GM18508 (cell line): ENCODE measurements at regions not wholly inside any gene's neighbourhood (a gene's known extent, or its start where the extent isn't known, plus 50 kb on each side); places are given as distances from the start of the nearest gene placed in this dataset.
"Not testable (repeated sequence)": the region's sequence is repeated elsewhere in the genome, so short reads cannot be mapped to it uniquely, and the experiment has no call there.

Source experiments
- ATAC-seq: cut with Tn5 transposase; IDR thresholded peaks from one replicate; pipeline ENCODE4 v1.9.1; 2021; ENCODE audit warnings: moderate number of reproducible peaks; ENCODE audit not compliant: insufficient read depth, unreplicated experiment

- no peak for ATAC-seq
These were observed 1367.2 kb upstream of the SLC39A10 start for GRCh38 chr2:194289712-194290346.

- not testable (repeated sequence) for ATAC-seq
These were observed 1380.4 kb upstream of the SLC39A10 start for GRCh38 chr2:194276667-194277066.

- no peak for ATAC-seq
These were observed 1385.6 kb upstream of the SLC39A10 start for GRCh38 chr2:194271293-194271961.

DNA sequence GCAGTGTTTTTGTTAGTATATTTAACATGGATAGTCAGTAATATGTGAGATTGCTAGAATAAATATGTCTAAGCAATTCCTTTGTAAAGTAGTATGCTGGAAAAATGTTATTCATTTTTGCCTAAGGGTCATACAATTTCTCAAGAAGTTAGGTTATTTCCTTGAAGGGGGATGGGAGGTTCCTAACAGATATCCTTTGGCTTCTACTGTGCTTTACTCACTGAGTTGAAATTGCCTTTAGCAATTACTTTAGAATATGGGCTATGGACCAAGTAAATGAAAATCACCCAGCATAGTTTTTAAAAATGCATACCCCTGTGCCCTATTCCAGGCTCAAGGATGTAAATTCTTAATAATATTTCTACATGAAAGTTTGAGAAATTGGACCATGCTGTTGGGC lies 1386.4 kb upstream of the SLC39A10 start:
- no peak for ATAC-seq

DNA sequence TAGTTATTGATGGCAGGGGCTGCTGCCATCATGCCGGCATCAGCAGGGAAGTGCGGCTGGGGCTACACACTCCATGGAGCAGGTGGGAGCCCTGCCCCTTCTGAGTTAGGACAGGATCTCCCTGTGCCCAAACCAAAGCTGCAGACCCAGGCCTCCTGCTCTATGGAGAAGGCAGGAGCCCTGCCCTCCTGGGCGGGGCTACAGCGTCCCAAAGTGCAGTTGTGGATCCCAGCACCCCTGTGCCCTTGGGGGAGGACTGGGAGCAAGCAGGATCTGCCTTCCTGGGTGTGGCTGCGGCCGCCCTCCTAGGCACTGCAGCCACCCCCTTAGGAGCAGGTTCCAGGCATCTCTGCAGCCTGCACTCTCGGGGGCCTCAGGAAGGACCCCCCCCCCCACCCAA lies 1392.4 kb upstream of the SLC39A10 start:
- no peak for ATAC-seq

- ATAC-seq = no peak
These were observed 1396.8 kb upstream of the SLC39A10 start for GRCh38 chr2:194260185-194260584.

GRCh38 chr2:194257095-194257494 lies 1399.9 kb upstream of the SLC39A10 start:
- ATAC-seq = no peak

- ATAC-seq = no peak
These were observed 1403.3 kb upstream of the SLC39A10 start for GRCh38 chr2:194253528-194254259.

GRCh38 chr2:194252127-194252526 lies 1404.9 kb upstream of the SLC39A10 start:
- no peak for ATAC-seq

DNA sequence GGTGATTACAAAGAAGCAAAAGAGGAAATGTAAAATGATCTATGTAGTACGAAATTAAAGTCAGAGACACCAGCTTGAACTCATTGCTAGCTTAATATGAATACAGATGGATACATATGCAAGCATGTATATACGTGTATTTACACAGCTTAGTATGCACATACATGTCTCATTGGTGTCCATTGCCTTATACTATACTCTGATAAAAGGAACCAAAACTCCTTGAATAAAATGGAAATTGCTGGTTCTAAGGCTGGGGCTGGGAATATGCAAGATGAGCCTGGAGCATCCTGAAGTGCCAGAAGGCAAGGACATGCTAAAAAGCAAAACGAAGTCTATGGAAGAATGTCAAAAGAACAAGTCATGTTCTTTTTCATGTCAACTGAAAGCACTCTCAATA lies 1424.4 kb upstream of the SLC39A10 start:
- no peak for ATAC-seq

DNA sequence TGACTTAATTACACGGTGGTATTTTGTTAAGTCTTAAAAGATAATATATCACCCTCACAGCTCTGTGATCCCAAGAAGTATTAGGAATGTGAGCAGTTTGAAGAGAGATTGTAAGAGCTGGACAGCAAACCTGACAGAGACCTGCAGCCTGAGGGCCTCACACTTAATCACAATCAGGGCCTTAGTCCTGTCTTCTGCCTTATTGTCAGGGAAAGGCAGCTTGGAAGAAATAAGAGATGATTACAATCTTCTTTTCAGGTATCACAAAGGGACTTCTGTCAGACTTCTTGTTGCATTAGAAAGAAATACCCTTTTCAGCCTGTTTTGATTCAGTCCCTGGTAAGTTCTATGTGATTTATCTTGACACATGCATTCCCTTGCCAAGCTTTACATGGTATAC lies 1433.8 kb upstream of the SLC39A10 start:
- ATAC-seq = no peak

DNA sequence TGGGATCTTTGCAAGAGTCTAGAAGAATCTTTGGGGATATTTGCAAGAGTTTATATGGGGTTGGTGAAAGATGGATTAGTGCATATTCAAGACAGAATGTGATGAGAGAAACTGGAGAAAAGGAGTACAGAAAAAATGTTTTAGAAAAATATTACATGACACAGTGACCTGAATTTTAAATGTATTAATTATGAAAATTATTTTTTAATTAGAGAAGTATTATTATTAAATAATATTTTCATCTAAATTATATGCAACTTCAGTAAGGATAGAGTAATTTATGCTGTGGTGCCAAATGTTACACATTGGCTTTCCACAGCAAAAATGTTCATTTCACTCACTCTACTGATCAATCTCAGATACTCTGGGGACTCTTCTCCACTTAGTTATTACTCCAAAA lies 1442.8 kb upstream of the SLC39A10 start:
- ATAC-seq = no peak

GRCh38 chr2:194205568-194206227 lies 1451.3 kb upstream of the SLC39A10 start:
- no peak for ATAC-seq

- no peak for ATAC-seq
These were observed 1453.1 kb upstream of the SLC39A10 start for GRCh38 chr2:194203898-194204297.

DNA sequence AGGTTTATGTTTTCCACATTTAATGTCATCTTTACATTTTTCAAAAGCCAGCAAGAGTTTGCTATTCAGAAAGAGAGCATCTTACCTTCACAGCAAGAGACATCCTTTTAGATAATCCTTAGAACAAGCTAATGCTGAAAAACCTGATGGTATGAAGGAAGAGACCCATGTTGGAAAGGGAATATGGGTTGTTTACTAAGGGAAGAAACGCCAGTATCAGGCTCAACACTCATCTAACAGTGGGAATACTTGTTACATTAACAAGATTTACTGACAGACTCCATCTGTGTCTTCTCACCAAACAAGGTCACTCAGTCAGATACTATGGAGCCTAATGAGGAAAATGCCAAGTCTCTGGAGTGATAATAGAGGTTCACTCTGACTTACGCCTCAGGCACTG lies 1474.1 kb upstream of the SLC39A10 start:
- no peak for ATAC-seq

DNA sequence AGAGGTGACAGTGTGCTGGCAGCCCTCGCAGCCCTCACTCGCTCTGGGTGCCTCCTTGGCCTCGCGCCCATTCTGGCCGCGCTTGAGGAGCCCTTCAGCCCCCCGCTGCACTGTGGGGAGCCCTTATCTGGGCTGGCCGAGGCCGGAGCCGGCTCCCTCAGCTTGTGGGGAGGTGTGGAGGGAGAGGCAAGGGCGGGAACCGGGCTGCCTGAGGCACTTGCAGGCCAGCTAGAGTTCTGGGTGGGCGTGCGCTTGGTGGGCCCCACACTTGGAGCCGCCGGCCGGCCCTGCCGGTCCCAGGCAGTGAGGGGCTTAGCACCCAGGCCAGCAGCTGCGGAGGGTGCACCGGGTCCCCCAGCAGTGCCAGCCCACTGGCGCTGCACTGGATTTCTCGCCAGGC lies 1480.9 kb upstream of the SLC39A10 start:
- ATAC-seq = no peak

DNA sequence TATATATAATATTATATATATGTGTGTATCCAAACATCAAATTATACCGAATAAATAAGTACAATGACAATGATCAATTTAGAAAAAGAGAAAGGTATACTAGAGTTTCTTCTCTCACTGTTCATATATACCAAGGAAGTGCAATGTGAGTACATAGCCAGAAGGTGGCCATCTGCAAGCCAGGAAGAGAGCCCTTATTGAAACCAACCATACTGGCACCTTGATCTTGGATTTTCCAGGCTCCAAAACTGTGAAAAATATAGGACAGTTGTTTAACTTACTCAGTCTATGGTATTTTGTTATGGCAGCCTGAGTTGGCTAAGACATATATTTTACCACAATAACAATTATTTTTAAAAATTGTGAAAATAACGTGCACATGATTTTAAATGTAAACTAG lies 1490.2 kb upstream of the SLC39A10 start:
- ATAC-seq = no peak

DNA sequence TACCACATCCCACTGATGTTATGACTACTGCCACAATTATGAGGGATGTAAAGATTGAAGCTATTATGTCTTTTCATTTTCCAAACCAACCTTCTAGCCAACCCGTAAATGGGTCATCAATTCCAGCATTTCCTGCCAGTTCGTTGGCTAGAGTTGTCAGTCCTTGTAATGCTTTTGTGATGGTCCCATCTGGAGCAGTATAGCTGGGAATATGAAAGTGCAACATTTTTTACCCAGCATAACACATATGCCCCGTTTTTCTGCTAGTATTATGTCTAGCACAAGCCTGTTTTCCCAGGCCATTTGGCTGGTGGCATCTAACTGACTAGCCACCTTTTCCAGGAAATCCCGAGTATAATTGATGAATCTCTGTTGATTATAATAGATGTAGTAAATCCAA lies 1501.6 kb upstream of the SLC39A10 start:
- no peak for ATAC-seq

DNA sequence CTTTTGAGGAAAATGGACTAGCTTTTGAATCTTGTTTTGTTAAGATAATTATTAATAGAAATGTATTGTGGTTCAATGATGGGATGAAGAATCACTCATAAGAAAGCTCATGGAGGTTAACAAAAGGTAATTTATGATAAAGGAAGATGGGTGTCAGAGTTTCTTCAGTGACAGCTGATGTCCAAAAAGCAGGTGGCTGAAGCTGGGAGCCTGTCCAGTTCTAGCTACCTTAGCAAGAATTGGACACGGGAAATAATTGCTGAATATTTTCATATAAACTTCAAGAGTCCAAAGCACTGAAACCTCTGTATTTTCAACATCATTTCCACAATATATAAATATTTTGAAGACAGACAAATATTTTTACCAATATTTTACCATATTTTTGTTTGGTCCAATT lies 1505.8 kb upstream of the SLC39A10 start:
- ATAC-seq = no peak

GRCh38 chr2:194135463-194135862 lies 1521.6 kb upstream of the SLC39A10 start:
- no peak for ATAC-seq

- no peak for ATAC-seq
These were observed 1528.2 kb upstream of the SLC39A10 start for GRCh38 chr2:194128810-194129209.
